Amniotic stem cell (primary cell): ENCODE measurements at regions not wholly inside any gene's neighbourhood (a gene's known extent, or its start where the extent isn't known, plus 50 kb on each side); places are given as distances from the start of the nearest gene placed in this dataset.

Experiments
- DNase-seq: peaks from one replicate; lab custom pipeline; 2025; lab: John Stamatoyannopoulos, UW

- DNase-seq, result no peak
Observed at GRCh38 chr2:235358981-235359471, 134.8 kb upstream of the AGAP1 start.

- no peak for DNase-seq
Observed at GRCh38 chr2:235360446-235360845, 133.4 kb upstream of the AGAP1 start.

- no peak for DNase-seq
Observed at GRCh38 chr2:235365743-235366142, 128.1 kb upstream of the AGAP1 start.

- DNase-seq, result no peak
Observed at GRCh38 chr2:235366390-235366789, 127.5 kb upstream of the AGAP1 start.

- DNase-seq, result no peak
Observed at GRCh38 chr2:235366807-235367206, 127.0 kb upstream of the AGAP1 start.

GRCh38 chr2:235371018-235371417, 122.8 kb upstream of the AGAP1 start:
- DNase-seq, result no peak

GRCh38 chr2:235373171-235373570, 120.7 kb upstream of the AGAP1 start:
- no peak for DNase-seq

- no peak for DNase-seq
Observed at GRCh38 chr2:235377176-235377575, 116.7 kb upstream of the AGAP1 start.

- DNase-seq, result no peak
Observed at GRCh38 chr2:235378246-235378645, 115.6 kb upstream of the AGAP1 start.

GRCh38 chr2:235378944-235379343, 114.9 kb upstream of the AGAP1 start:
- no peak for DNase-seq

GRCh38 chr2:235381261-235381912, 112.5 kb upstream of the AGAP1 start:
- no peak for DNase-seq

- DNase-seq, result no peak
Observed at GRCh38 chr2:235382179-235382578, 111.7 kb upstream of the AGAP1 start.

GRCh38 chr2:235382601-235383000, 111.2 kb upstream of the AGAP1 start:
- no peak for DNase-seq

- DNase-seq, result no peak
Observed at GRCh38 chr2:235383272-235383843, 110.5 kb upstream of the AGAP1 start.

- no peak for DNase-seq
Observed at GRCh38 chr2:235384624-235385023, 109.2 kb upstream of the AGAP1 start.

- DNase-seq, result no peak
Observed at GRCh38 chr2:235389626-235390025, 104.2 kb upstream of the AGAP1 start.

- no peak for DNase-seq
Observed at GRCh38 chr2:235390108-235390815, 103.6 kb upstream of the AGAP1 start.

- no peak for DNase-seq
Observed at GRCh38 chr2:235390816-235391194, 103.0 kb upstream of the AGAP1 start.

- no peak for DNase-seq
Observed at GRCh38 chr2:235391921-235392615, 101.8 kb upstream of the AGAP1 start.

- DNase-seq, result no peak
Observed at GRCh38 chr2:235394278-235394828, 99.5 kb upstream of the AGAP1 start.

GRCh38 chr2:235396071-235396846, 97.6 kb upstream of the AGAP1 start:
- DNase-seq, result no peak

GRCh38 chr2:235398321-235398720, 95.5 kb upstream of the AGAP1 start:
- DNase-seq, result no peak
